HG03342 (cell line): ENCODE measurements at regions not wholly inside any gene's neighbourhood (a gene's known extent, or its start where the extent isn't known, plus 50 kb on each side); places are given as distances from the start of the nearest gene placed in this dataset.
"Not testable (repeated sequence)": the region's sequence is repeated elsewhere in the genome, so short reads cannot be mapped to it uniquely, and the experiment has no call there.

Source experiments
- ATAC-seq: cut with Tn5 transposase; IDR thresholded peaks from one replicate; pipeline ENCODE4 v1.9.1; 2021; ENCODE audit warnings: mild to moderate bottlenecking, moderate library complexity; ENCODE audit not compliant: unreplicated experiment

DNA sequence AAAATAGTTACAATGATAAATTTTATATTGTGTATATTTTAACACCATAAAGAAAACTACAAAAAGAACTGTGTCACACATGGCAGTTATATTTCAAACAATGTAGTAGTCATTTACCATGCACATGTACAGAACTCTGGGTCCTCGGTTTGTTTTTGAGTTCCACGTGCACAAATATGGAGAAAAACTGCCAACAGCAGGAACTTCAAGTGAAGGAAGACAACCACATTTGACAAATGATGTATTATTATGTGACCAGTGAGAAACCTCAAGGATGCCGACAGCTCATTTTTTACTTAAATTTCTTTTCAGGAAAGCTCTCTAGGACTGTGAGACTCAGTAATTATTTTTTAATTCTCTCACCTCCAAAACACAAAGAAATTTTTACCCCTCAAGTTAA is 244.2 kb upstream of the USP15 start:
- ATAC-seq, result no peak

DNA sequence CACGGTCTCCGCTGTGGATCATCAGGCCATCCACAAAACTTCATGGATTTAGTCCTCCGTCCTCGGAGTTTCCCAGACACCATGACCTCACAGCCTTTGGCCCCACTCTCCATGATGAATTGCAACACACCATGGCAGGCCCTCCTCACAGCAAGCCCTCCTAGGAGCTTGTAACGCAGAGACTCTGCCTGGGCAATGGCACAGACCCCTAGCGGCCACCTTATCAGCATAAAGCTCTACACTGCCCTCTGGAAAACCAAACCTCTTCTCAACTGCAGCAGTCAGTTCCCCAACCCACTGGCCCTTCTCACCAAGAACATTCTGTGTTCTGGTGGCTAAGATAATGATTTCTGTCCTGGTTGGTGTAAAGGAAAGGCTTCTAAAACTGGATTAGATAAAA is 238.4 kb upstream of the USP15 start:
- no peak for ATAC-seq

DNA sequence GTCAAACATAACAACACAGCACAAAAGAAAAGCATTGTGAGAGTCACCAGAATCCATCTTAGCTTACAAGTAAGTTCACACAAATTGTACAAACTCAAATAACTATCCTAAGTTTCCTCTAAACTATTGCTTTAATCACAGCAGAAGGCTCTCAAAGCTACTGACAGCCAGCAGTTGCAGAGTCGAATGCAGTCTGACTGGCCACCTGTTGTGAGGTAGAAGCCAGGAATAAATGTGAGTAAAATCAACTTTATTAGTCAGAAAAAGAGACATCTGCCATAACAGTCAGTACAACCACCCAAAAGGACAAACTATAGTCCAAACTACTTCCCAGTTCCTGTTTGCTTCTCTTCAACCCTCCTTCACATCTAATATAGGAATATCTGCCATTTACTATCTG is 231.7 kb upstream of the USP15 start:
- no peak for ATAC-seq

DNA sequence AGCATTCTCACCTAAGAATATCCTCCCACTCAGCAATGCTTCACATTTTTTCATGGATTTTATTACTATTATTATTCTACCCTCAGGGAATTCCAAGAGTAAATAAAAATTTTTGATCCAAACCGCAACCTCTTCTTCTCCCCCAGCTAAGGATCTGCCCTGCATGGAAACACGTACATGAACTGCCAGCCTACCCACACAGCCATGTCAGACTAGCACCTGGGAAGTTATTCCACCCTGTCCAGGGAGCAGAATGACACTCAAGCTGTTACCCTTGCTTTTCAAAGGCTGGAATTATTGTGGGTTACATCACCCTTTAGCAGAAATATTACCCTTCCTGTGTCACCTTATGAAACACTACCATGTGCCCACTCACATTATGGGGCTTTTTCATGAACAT is 227.3 kb upstream of the USP15 start:
- ATAC-seq, result no peak

DNA sequence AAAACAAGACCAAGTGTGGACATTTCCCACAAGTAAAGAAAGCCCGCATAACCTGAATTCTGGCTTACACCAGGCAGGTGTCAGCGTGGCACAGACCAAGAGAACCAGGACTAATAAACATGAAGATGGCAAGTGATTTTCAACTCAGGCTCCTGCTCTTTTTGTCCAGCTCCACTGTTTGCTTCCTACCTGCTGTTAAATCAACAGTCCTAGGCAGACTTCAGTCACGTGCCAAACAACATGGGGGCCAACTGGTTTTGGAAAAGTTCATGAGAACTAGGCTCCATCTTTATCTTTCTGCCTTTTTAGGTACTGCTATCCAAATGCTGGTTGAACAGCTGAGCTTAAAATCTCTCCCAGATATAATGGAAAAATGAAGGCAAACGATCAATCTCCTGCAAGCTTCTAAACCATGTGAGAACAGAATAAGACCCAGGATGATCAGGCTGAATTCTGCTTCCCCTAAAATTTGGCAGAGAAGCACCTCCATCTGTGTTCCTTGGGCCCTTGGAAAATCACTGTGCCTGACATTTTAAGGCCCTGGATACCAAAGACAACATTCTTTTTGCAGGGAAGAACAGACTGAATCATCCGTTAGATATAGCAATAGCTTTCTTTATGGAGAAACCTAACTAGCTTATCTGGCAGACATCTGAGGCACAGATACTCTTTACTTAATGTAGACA is 215.6 kb upstream of the USP15 start:
- ATAC-seq, result no peak

DNA sequence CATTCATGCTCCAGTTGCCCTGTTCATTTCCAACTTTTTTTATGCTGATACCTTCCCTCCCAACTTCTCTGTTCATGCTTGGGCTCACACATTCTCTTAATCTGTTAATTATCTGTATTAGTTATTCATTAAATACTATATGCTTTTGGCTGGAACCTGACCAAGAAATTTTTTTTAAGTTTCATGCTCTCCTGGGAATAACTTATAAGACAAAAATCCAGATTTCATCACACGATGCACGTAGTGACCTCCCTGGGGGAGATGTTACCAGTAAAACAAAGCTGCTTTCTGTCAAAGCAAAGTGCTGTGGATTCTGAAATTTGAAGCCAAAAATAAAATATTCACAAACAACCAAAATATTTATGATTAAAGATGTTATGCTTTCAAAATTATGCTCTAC is 215.0 kb upstream of the USP15 start:
- no peak for ATAC-seq

DNA sequence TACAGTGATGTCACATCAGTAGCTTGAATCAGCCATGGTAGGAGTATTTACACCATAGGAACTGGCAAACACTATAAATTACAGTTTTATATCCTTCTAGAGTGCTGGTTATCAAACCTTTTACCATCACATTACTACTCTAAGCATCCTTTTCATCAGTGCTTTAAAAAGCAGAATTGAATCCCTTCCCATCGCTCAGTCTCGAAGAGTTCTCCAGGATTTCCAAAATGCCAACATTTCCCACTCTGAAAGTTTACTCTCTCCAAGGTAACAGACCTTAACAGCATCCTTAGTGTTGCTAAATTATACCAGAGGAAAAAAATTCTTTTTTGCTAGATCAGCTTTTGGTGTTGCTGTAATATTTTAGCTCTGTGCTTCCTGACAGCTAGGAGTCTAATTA is 209.4 kb upstream of the USP15 start:
- ATAC-seq, result no peak

DNA sequence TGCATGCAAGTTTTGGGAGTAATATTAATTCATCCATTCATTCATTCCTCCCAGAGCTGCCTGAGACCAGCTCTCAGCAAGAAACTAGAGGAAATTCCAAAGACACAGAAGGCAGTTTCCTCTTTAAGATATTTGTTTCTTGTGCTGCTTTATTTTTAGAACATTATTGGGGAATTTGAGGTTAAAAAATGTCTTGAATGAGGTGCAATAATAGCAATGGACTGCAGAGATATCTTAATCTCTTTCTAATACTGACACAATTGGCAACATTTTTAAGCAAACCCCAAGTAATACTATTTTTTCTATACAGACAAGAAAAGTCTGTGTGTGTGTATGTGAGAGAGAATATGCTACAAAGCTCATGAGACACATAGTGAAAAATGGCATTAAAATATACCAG is 190.2 kb upstream of the USP15 start:
- ATAC-seq, result no peak

DNA sequence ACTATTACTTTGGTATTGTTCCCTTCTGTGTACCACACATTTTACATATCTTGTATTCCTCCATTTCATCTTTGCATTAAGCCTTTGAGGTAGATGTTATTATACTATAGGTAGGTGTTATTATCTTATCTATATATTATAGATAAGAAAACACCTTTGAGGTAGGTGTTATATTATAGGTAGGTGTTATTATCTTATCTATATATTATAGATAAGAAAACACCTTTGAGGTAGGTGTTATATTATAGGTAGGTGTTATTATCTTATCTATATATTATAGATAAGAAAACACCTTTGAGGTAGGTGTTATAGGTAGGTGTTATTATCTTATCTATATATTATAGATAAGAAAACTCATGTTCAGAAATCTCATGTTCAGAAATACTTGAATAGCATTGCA is 187.0 kb upstream of the USP15 start:
- ATAC-seq, result not testable (repeated sequence)

DNA sequence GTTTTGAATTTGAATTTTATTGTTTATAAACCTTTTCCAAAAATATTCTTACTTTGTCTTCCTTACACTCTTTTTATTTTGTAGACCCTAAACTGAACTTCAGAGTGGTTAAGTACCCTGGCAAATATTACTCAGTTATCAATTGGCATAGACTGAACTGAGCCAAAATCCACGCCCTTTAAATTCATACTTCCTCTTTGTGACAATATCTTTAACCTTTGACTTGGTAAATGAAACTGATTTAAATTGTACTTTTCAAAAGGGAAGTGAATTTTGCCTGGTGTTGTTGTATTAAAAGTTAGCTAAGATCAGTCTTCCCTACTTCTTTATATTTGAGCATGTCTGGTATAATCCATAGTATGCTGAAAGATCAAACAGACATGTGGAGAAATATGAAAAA is 184.3 kb upstream of the USP15 start:
- peak; percentile 77 for ATAC-seq

DNA sequence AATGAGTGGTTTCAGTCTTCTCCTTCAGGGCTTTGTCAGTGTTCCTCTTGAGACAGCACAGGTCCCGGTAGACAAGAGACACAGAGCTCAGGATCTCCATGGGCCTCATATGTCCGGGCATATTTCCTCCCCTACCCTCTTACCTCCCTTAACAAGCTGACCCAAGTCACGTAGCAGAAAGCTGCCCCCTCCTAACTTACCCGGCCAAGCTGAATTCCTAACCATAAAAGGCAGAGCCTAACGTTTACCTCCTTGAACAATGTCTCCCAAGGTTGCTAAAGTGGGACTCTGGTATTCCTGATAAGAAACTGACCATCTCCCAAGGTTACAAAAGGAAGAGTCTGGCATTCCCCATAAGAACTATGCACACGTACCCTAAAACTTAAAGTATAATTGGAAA is 182.2 kb upstream of the USP15 start:
- no peak for ATAC-seq

DNA sequence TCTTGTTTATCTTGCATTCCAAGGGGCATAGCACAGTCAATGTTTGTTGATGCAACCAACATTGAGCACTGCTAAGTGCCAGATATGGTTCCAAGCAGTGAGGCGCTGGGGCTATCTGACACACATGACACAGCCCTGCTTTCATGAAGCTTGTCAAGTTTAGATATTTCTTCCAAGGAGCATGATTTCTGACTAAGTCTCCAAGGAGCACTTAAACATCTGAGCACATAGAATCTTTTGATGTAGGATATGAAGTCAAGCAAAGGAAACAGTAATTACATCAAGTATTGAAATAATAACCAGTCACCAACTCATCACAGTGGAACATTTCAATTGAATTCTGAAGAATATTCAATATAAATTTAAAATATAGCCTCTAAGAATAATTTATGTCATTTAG is 177.8 kb upstream of the USP15 start:
- ATAC-seq, result no peak

DNA sequence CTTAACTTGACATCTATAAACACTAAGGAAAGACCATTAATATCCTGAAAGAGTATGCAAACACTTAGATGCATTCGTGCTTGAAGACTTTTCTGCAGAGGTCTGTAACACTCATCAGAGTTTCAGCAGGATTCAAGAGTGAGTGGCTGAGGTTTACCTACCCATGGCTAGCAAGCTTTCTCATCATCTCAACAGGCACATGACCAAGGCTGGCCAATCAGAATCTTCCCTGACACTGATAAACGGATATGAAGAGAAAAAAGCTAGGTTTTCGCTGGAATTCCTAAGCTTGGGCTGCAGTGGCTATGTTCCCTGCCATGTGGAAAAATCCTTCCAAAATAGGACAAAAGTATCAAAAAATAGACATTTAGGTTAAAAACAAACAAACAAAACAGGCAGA is 162.1 kb upstream of the USP15 start:
- no peak for ATAC-seq

DNA sequence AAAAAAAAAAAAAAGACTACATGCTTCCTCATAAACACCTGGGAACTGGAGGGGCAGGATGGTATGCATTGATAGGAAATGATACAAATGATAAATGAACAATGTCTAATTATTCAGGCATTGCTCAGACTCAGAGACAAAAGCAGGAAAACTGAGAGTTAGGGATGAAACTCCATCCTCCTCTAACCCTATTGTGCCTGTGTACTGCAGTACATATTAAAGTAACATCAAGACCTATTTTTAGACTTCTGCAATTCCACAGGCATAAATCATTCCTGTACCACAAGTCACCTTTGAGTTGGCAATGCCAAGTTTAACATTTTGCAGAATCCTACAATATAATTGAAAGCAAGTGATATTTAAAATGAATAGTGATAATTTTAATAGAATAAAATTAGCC is 156.5 kb upstream of the USP15 start:
- ATAC-seq, result no peak

DNA sequence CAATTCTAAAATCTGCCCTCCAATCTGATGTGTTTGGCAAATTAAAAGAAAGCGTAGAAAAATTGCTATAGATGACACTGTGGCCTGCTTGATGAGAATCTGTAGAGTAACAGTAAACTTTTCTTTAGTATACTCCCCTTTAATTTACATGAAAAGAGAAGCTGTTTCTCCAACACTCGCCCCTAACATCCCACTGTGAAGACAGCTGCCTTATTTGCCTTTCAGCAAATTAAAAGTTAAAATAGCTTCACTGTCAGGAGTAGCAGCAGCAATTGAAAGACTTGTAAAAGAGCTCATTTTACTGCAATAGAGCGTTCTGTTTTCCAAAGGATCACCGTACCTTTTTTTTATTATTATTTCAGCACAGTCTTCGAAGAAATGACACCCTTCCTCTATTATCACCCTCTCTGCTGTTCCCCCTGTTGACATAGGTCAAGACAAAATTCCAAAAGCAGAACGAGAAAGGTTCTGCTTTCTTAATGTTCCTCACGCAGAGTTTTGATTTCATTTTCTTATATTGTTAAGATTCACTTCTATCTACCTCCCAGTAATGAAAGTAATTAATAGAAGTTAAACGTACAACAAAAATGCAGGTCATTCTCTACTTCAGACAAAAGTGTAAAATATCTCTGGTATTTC is 153.5 kb upstream of the USP15 start:
- no peak for ATAC-seq

DNA sequence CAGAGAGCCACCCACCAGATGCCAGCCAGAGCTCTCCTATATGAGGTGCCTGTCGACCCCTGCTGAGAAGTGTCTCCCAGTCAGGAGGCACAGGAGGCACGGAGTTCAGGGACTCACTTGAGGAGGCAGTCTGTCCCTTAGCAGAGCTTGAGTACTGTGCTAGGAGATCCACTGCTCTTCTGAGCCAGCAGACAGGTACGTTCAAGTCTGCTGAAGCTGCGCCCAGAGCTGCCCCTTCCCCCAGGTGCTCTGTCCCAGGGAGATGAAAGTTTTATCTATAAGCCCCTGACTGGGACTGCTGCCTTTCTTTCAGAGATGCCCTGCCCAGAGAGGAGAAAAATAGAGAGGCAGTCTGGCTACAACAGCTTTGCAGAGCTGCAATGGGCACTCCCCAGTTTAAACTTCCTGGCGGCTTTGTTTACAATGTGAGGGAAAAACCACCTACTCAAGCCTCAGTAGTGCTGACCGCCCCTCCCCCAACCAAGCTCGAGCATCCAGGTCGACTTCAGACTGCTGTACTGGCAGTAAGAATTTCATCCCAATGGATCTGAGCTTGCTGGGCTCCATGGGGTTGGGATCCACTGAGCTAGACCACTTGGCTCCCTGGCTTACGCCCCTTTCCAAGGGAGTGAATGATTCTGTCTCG is 146.7 kb upstream of the USP15 start:
- ATAC-seq, result no peak

DNA sequence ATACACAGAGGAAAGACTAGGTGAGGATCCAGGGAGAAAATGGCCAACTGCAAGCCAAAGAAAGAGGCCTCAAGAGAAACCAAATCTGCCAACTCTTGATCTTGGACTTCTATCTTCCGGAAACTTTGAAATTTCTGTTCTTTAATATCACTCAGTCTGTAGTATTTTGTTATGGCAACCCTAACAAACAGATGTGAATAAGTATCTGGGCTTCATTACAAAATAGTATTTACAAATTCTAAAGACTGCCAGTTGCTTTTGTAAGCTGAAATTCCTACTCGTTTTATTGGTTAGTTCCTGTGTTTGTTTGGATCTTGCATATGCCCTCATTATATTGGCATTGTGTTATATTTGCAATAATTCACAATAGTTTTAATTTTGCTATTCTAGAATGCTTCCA is 143.2 kb upstream of the USP15 start:
- ATAC-seq, result no peak

DNA sequence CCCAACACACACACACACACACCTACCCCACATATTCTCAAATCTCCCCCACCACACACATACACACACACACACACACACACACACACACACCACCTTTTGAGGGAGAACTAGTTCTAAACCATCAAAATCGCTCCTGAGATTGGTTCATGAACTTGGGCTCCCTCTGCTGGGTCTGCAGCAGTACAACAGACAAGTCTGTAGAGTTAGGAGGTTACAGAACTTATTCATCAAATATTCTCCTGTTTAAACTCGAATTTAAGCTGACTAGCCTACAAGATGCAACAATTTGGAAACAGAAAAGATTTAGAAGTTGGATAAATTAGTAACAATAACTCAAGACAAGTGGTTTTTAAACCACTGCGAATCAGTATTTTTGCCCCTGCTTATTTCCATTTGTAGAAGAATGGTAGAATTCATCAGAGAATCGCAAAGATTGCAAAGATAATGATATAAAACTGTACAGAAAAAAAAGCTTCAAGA is 136.4 kb upstream of the USP15 start:
- ATAC-seq, result peak; percentile 88

DNA sequence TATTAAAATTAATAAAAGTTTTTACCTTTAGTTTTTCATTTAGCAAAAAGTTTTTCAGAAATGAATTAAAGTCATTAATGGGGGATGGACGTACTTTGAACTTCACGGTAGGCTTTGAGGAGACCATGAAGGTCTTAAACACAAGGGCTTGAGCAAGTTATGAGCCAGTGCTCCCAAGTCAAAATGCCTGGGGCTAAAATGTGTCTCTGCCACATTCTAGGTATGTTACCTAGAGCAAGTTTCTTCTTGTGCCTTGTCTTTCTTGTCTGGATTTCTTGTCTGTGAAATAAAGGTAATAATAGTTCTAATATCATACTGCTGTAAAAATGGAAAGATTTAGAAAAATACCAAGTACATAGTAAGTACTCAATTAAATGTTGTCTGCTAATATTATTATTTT is 132.7 kb upstream of the USP15 start:
- ATAC-seq, result no peak

DNA sequence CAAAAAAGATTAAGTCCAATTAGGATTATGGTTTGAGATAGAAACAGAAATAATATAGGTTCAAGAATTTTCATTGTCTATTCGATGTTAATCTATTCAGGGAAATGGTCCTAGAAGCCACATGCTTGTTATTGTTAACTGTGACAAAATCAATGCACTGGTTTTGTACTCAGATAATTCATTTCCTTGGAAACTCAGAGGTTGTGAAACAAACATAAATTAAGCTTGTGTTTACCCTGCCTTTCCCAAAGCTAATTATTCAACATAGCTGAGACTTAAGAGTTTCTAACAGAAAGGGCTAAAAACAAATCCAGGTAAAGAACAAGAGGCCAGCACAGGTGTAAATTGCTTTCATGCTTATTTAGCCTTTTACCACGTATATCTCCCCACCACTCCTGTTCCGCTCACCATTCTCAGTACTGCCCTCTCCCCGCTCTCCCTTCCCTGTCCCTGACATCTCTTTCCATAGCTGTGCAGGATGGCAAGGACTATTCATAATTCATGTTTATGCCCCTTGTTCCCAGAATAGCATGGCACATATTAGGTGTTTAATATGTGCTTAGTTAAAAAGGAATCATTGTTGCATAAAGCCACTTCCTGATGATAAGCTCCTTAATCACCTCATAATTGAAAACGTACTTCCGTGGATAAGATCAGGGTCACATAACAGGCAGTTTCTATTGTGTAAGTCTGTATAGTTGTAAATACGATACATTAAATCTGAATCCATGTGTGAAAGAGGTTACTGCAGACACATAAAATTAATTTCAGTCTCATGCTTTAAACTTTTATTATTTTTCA is 131.8 kb upstream of the USP15 start:
- ATAC-seq, result no peak

DNA sequence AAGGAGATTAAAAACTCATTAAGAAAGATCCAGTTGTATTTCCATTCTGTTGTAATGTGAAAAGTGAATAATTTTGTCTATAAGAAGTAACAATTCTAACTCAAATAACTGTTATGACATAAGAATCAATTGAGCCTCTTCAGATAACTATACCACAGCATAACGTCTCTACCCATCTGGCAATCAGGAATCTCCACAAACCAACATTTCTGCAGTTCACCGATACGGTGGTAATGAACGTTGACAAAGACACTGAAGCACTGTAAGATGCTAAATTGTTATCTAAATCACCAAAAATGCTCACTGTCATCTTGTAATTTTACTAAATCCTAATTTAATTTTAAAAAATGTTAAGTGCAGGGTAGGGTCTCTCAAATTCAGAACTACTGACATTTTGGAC is 130.9 kb upstream of the USP15 start:
- no peak for ATAC-seq

DNA sequence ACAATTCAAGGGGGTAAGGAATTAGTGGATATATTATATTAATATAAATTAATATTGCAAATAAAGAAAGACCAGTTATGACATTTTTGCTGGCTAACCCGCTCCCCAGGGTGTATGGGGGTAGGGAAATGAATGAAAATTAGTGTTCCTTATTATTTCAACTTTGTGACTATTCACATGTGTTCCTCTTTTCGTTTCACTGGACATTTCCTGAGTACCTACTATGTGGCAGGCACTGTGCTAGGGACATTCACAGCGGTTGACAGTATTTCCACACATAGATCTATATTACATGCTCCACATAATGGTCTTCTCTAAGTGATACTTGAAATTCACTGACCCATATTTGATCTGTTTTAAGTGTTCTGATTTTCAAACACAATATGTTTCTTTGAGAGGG is 129.8 kb upstream of the USP15 start:
- no peak for ATAC-seq
